ENCODE measurements at regions not wholly inside any gene's neighbourhood (a gene's known extent, or its start where the extent isn't known, plus 50 kb on each side); places are given as distances from the start of the nearest gene placed in this dataset.

GRCh38 chr22:23484651-23485050 is 95.4 kb downstream of the IGLL1 start:
- TF ChIP-seq GATA2 (IDR thresholded peaks at IDR 0.05; ENCODE audit: low read depth, low read length): no peak
- no peak for TF ChIP-seq GATA3 (IDR thresholded peaks at IDR 0.05; ENCODE audit: low read depth, low read length)
